Pancreas (tissue), 10 donors: ENCODE measurements at regions not wholly inside any gene's neighbourhood (a gene's known extent, or its start where the extent isn't known, plus 50 kb on each side); places are given as distances from the start of the nearest gene placed in this dataset.

Source experiments
- ATAC-seq, 4 donors: fragments of 200-7000 bp; cut with Tn5 transposase; one replicate each; pipeline versions ENCODE4 v1.8.0 to v1.9.1; 2020; ENCODE audit warnings: mild to moderate bottlenecking in 4 of 4, moderate library complexity in 4 of 4
- DNase-seq, 6 donors: peaks; one replicate each; pipeline ENCODE4 v3.0.0-alpha.2; 2020
- FAIRE-seq: peaks from 2 replicates; lab custom pipeline; 2012; peaks lifted over from hg19 to GRCh38; lab: Jason Lieb, UNC
- H3K27ac ChIP-seq, 4 donors: fragments of 200-600 bp; sonication (generic); 1 replicate in 3 of 4; 2 replicates in 1 of 4; pipeline versions ENCODE4 v1.5.0 to v1.8.0; 2020
- H3K27me3 ChIP-seq, 4 donors: fragments of 200-600 bp; one replicate each; pipeline ENCODE4 v1.8.0; 2021
- H3K36me3 ChIP-seq, 3 donors: fragments of 200-600 bp; sonication (generic) in 1 of 3; one replicate each; pipeline versions ENCODE4 v1.5.0 to v1.8.0; 2020 to 2021
- H3K4me1 ChIP-seq, 3 donors: fragments of 200-600 bp; one replicate each; pipeline ENCODE4 v1.8.0; 2021
- H3K4me3 ChIP-seq, 4 donors: fragments of 200-600 bp; sonication (generic) in 2 of 4; one replicate each; pipeline versions ENCODE4 v1.5.0 to v1.8.0; 2020 to 2021
- H3K9me3 ChIP-seq, 4 donors: fragments of 200-600 bp; one replicate each; pipeline ENCODE4 v1.8.0; 2021
- CTCF ChIP-seq, 4 donors: fragments of 200-600 bp; sonication (generic) in 3 of 4; IDR thresholded peaks; one replicate each; pipeline versions ENCODE4 v1.5.0 to v1.8.0; 2021; ENCODE audit warnings: antibody characterized with exemption in 4 of 4
- WGBS, 2 donors: extraction: QIAGEN DNeasy Blood & Tissue Kit; methylation state at CpG; one replicate each; pipeline ENCODE4 v1.1.7; 2013; 5-methylcytosine and 5-hydroxymethylcytosine counted together
- intact Hi-C, 3 donors: fragments of 100-400 bp; cut with DNase I; formaldehyde crosslinking; loops; one replicate each; pipeline versions ENCODE4 v1.11.1 to v1.14.2; 2022
- donor health status: healthy with polysubstance abuse.
- donor health status: DM: no; HTN: no; CAD: no; lungs with moderate emphysema.
- donor health status: DM: no; HTN: no; CAD: no.
- donor health status: control.
- donor health status: control.
- donor health status: Bipolar disorder and iron deficiency.
- donor health status: DM: yes; HTN: yes; CAD: no.
- donor health status: DM: no; HTN: no; CAD: no.
- donor health status: DM: no; HTN: no; CAD: no.
- donor health status: DM: yes; HTN: yes; CAD: no.

- WGBS, 2 donors: 31 to 51% methylated on average over 4 of the region's 4 CpGs
- Histone ChIP-seq H3K36me3 (no peaks in the 10 kb centered on the region), H3K9me3 (no peaks in the 10 kb centered on the region), H3K27ac (no peak overlapping the region), H3K27me3 (peaks cover 0 to 5% (median 0%) of the 10 kb centered on the region in 4 donors), H3K4me1 (no peaks in the 10 kb centered on the region), H3K4me3 (no peak overlapping the region)
- FAIRE-seq (no peak), ATAC-seq (peak in 1 of 4 donors; percentile 15), DNase-seq (no peak)
- TF ChIP-seq CTCF (IDR thresholded peaks at IDR 0.05): no peak
- intact Hi-C loops: no loop called here
Observed at GRCh38 chrX:109795682-109796081, 62.6 kb upstream of the ACSL4 start.

- intact Hi-C loops: no loop called here
- ATAC-seq: peak in 2 of 4 donors; percentile 26 to 49
- WGBS, 2 donors: 13 to 14% methylated on average over 1 of the region's 1 CpG
- H3K4me3 ChIP-seq: no peak overlapping the region
- H3K4me1 ChIP-seq: no peaks in the 10 kb centered on the region
- no peaks in the 10 kb centered on the region for H3K36me3 ChIP-seq
- TF ChIP-seq CTCF (IDR thresholded peaks at IDR 0.05): no peak
- no peak for FAIRE-seq
- H3K9me3 ChIP-seq: no peaks in the 10 kb centered on the region
- H3K27me3 ChIP-seq: peaks cover 0 to 5% (median 0%) of the 10 kb centered on the region in 4 donors
- DNase-seq: peak in 1 of 6 donors; percentile 19
- H3K27ac ChIP-seq: no peak overlapping the region
Observed at GRCh38 chrX:109797311-109797975, 64.4 kb upstream of the ACSL4 start.

GRCh38 chrX:109812236-109812635 lies 79.2 kb upstream of the ACSL4 start:
- Histone ChIP-seq H3K9me3 (no peaks in the 10 kb centered on the region), H3K27me3 (peaks cover 0 to 6% (median 0%) of the 10 kb centered on the region in 4 donors), H3K4me3 (no peak overlapping the region), H3K36me3 (no peaks in the 10 kb centered on the region), H3K27ac (no peak overlapping the region), H3K4me1 (no peaks in the 10 kb centered on the region)
- no peak for ATAC-seq
- intact Hi-C loops: no loop called here
- WGBS, 2 donors: 72 to 80% methylated on average over 6 of the region's 6 CpGs
- no peak for TF ChIP-seq CTCF (IDR thresholded peaks at IDR 0.05)
- no peak for DNase-seq
- FAIRE-seq: no peak

- Histone ChIP-seq H3K4me1 (no peaks in the 10 kb centered on the region), H3K27ac (no peak overlapping the region), H3K36me3 (no peaks in the 10 kb centered on the region), H3K27me3 (no peaks in the 10 kb centered on the region), H3K4me3 (no peak overlapping the region), H3K9me3 (no peaks in the 10 kb centered on the region)
- FAIRE-seq (no peak), ATAC-seq (no peak), DNase-seq (no peak)
- intact Hi-C loops: no loop called here
- no peak for TF ChIP-seq CTCF (IDR thresholded peaks at IDR 0.05)
Observed at GRCh38 chrX:109813236-109813635, 80.2 kb upstream of the ACSL4 start.

GRCh38 chrX:109818976-109819375 lies 85.9 kb upstream of the ACSL4 start:
- intact Hi-C loops: no loop called here
- FAIRE-seq (no peak), DNase-seq (no peak), ATAC-seq (no peak)
- Histone ChIP-seq H3K27ac (no peak overlapping the region), H3K4me1 (no peaks in the 10 kb centered on the region), H3K27me3 (no peaks in the 10 kb centered on the region), H3K36me3 (no peaks in the 10 kb centered on the region), H3K4me3 (no peak overlapping the region), H3K9me3 (no peaks in the 10 kb centered on the region)
- 63 to 70% methylated on average over 4 of the region's 4 CpGs for WGBS, 2 donors
- no peak for TF ChIP-seq CTCF (IDR thresholded peaks at IDR 0.05)
